Activated T-cell treated with anti-CD3 and anti-CD28 coated beads, Interleukin-2, amount 50 U/mL, for 24 hours (primary cell): ENCODE measurements at regions not wholly inside any gene's neighbourhood (a gene's known extent, or its start where the extent isn't known, plus 50 kb on each side); places are given as distances from the start of the nearest gene placed in this dataset.

Experiments
- DNase-seq: peaks from one replicate; pipeline ENCODE4 v3.0.0-alpha.2; 2020
- H3K27ac Mint-ChIP-seq: 2 replicates; pipeline ENCODE4 v1.8.0; 2020; ENCODE audit warnings: mild to moderate bottlenecking, mixed read lengths
- H3K27me3 Mint-ChIP-seq: 2 replicates; pipeline ENCODE4 v1.8.0; 2020; ENCODE audit warnings: mixed read lengths
- H3K36me3 Mint-ChIP-seq: 2 replicates; pipeline ENCODE4 v1.8.0; 2020; ENCODE audit warnings: low read depth, mixed read lengths
- H3K4me1 Mint-ChIP-seq: 2 replicates; pipeline ENCODE4 v1.8.0; 2020; ENCODE audit warnings: low read depth, mixed read lengths
- H3K4me3 Mint-ChIP-seq: 2 replicates; pipeline ENCODE4 v1.8.0; 2020; ENCODE audit warnings: mild to moderate bottlenecking, moderate library complexity, mixed read lengths
- H3K9me3 Mint-ChIP-seq: 2 replicates; pipeline ENCODE4 v1.8.0; 2020; ENCODE audit warnings: mixed read lengths

- H3K4me1 Mint-ChIP-seq: no peaks in the 10 kb centered on the region
- DNase-seq: no peak
- H3K27ac Mint-ChIP-seq: no peak overlapping the region
- no peaks in the 10 kb centered on the region for H3K36me3 Mint-ChIP-seq
- H3K4me3 Mint-ChIP-seq: no peak overlapping the region
- peaks cover 2% of the 10 kb centered on the region for H3K27me3 Mint-ChIP-seq
- no peaks in the 10 kb centered on the region for H3K9me3 Mint-ChIP-seq
Measured at GRCh38 chr2:234677758-234678538, 181.1 kb upstream of the ARL4C start.

- Mint-ChIP-seq H3K36me3 (no peaks in the 10 kb centered on the region), H3K4me3 (no peak overlapping the region), H3K9me3 (no peaks in the 10 kb centered on the region), H3K27me3 (peaks cover 2% of the 10 kb centered on the region), H3K4me1 (no peaks in the 10 kb centered on the region), H3K27ac (no peak overlapping the region)
- no peak for DNase-seq
Measured at GRCh38 chr2:234676783-234677450, 180.0 kb upstream of the ARL4C start.

GRCh38 chr2:234676109-234676782 is 179.4 kb upstream of the ARL4C start:
- no peak for DNase-seq
- Mint-ChIP-seq H3K4me1 (no peaks in the 10 kb centered on the region), H3K9me3 (no peaks in the 10 kb centered on the region), H3K4me3 (no peak overlapping the region), H3K27ac (no peak overlapping the region), H3K27me3 (peaks cover 2% of the 10 kb centered on the region), H3K36me3 (no peaks in the 10 kb centered on the region)

- no peak for DNase-seq
- Mint-ChIP-seq H3K4me1 (no peaks in the 10 kb centered on the region), H3K36me3 (no peaks in the 10 kb centered on the region), H3K27ac (no peak overlapping the region), H3K4me3 (no peak overlapping the region), H3K9me3 (no peaks in the 10 kb centered on the region), H3K27me3 (peaks cover 6% of the 10 kb centered on the region)
Measured at GRCh38 chr2:234674781-234675201, 177.9 kb upstream of the ARL4C start.

- Mint-ChIP-seq H3K4me3 (no peak overlapping the region), H3K27ac (no peak overlapping the region), H3K9me3 (no peaks in the 10 kb centered on the region), H3K4me1 (no peaks in the 10 kb centered on the region), H3K27me3 (peaks cover 9% of the 10 kb centered on the region), H3K36me3 (no peaks in the 10 kb centered on the region)
- no peak for DNase-seq
Measured at GRCh38 chr2:234673961-234674759, 177.3 kb upstream of the ARL4C start.

GRCh38 chr2:234673501-234673900 is 176.6 kb upstream of the ARL4C start:
- no peaks in the 10 kb centered on the region for H3K4me1 Mint-ChIP-seq
- no peaks in the 10 kb centered on the region for H3K36me3 Mint-ChIP-seq
- H3K27me3 Mint-ChIP-seq: peaks cover 12% of the 10 kb centered on the region
- H3K27ac Mint-ChIP-seq: no peak overlapping the region
- no peak for DNase-seq
- no peak overlapping the region for H3K4me3 Mint-ChIP-seq
- no peaks in the 10 kb centered on the region for H3K9me3 Mint-ChIP-seq

GRCh38 chr2:234672498-234673150 is 175.7 kb upstream of the ARL4C start:
- H3K4me1 Mint-ChIP-seq: no peaks in the 10 kb centered on the region
- no peak for DNase-seq
- H3K27me3 Mint-ChIP-seq: peaks cover 18% of the 10 kb centered on the region
- H3K9me3 Mint-ChIP-seq: no peaks in the 10 kb centered on the region
- no peak overlapping the region for H3K4me3 Mint-ChIP-seq
- no peak overlapping the region for H3K27ac Mint-ChIP-seq
- no peaks in the 10 kb centered on the region for H3K36me3 Mint-ChIP-seq

- no peak for DNase-seq
- Mint-ChIP-seq H3K4me3 (no peak overlapping the region), H3K27ac (no peak overlapping the region), H3K9me3 (no peaks in the 10 kb centered on the region), H3K4me1 (no peaks in the 10 kb centered on the region), H3K27me3 (peaks cover 25% of the 10 kb centered on the region), H3K36me3 (no peaks in the 10 kb centered on the region)
Measured at GRCh38 chr2:234671716-234672115, 174.8 kb upstream of the ARL4C start.

GRCh38 chr2:234671231-234671630 is 174.3 kb upstream of the ARL4C start:
- no peak for DNase-seq
- no peaks in the 10 kb centered on the region for H3K4me1 Mint-ChIP-seq
- no peak overlapping the region for H3K4me3 Mint-ChIP-seq
- H3K27me3 Mint-ChIP-seq: peaks cover 29% of the 10 kb centered on the region
- H3K9me3 Mint-ChIP-seq: no peaks in the 10 kb centered on the region
- H3K27ac Mint-ChIP-seq: no peak overlapping the region
- H3K36me3 Mint-ChIP-seq: no peaks in the 10 kb centered on the region

- no peaks in the 10 kb centered on the region for H3K9me3 Mint-ChIP-seq
- H3K36me3 Mint-ChIP-seq: no peaks in the 10 kb centered on the region
- no peak overlapping the region for H3K27ac Mint-ChIP-seq
- H3K4me1 Mint-ChIP-seq: no peaks in the 10 kb centered on the region
- peaks cover 29% of the 10 kb centered on the region for H3K27me3 Mint-ChIP-seq
- H3K4me3 Mint-ChIP-seq: no peak overlapping the region
- no peak for DNase-seq
Measured at GRCh38 chr2:234670806-234671205, 173.9 kb upstream of the ARL4C start.

GRCh38 chr2:234670052-234670451 is 173.2 kb upstream of the ARL4C start:
- H3K9me3 Mint-ChIP-seq: no peaks in the 10 kb centered on the region
- peaks cover 29% of the 10 kb centered on the region for H3K27me3 Mint-ChIP-seq
- no peak overlapping the region for H3K4me3 Mint-ChIP-seq
- no peak for DNase-seq
- H3K4me1 Mint-ChIP-seq: no peaks in the 10 kb centered on the region
- no peak overlapping the region for H3K27ac Mint-ChIP-seq
- no peaks in the 10 kb centered on the region for H3K36me3 Mint-ChIP-seq

GRCh38 chr2:234669621-234670020 is 172.7 kb upstream of the ARL4C start:
- DNase-seq: no peak
- H3K36me3 Mint-ChIP-seq: no peaks in the 10 kb centered on the region
- H3K4me1 Mint-ChIP-seq: no peaks in the 10 kb centered on the region
- H3K9me3 Mint-ChIP-seq: no peaks in the 10 kb centered on the region
- no peak overlapping the region for H3K4me3 Mint-ChIP-seq
- no peak overlapping the region for H3K27ac Mint-ChIP-seq
- peaks cover 29% of the 10 kb centered on the region for H3K27me3 Mint-ChIP-seq

- no peak overlapping the region for H3K27ac Mint-ChIP-seq
- no peaks in the 10 kb centered on the region for H3K4me1 Mint-ChIP-seq
- no peaks in the 10 kb centered on the region for H3K36me3 Mint-ChIP-seq
- peaks cover 29% of the 10 kb centered on the region for H3K27me3 Mint-ChIP-seq
- no peak overlapping the region for H3K4me3 Mint-ChIP-seq
- peaks cover 6% of the 10 kb centered on the region for H3K9me3 Mint-ChIP-seq
- DNase-seq: no peak
Measured at GRCh38 chr2:234669001-234669400, 172.1 kb upstream of the ARL4C start.

GRCh38 chr2:234666911-234667310 is 170.0 kb upstream of the ARL4C start:
- Mint-ChIP-seq H3K4me1 (no peaks in the 10 kb centered on the region), H3K27me3 (peaks cover 29% of the 10 kb centered on the region), H3K36me3 (no peaks in the 10 kb centered on the region), H3K9me3 (peaks cover 11% of the 10 kb centered on the region), H3K4me3 (no peak overlapping the region), H3K27ac (no peak overlapping the region)
- DNase-seq: no peak
